ENCODE measurements at regions not wholly inside any gene's neighbourhood (a gene's known extent, or its start where the extent isn't known, plus 50 kb on each side); places are given as distances from the start of the nearest gene placed in this dataset.
A peak's percentile ranks its signal among the peaks of the same experiment; 100 is the strongest.
"Not testable (repeated sequence)": the region's sequence is repeated elsewhere in the genome, so short reads cannot be mapped to it uniquely, and the experiment has no call there.

- no peak for DNase-seq (ENCODE audit: low spot score)
Observed at GRCh38 chr10:117601716-117602115, 59.2 kb downstream of the EMX2 start.

GRCh38 chr10:117603081-117603480 is 60.5 kb downstream of the EMX2 start:
- DNase-seq (ENCODE audit: low spot score): no peak

GRCh38 chr10:117603726-117604125 is 61.2 kb downstream of the EMX2 start:
- DNase-seq (ENCODE audit: low spot score): no peak

DNA sequence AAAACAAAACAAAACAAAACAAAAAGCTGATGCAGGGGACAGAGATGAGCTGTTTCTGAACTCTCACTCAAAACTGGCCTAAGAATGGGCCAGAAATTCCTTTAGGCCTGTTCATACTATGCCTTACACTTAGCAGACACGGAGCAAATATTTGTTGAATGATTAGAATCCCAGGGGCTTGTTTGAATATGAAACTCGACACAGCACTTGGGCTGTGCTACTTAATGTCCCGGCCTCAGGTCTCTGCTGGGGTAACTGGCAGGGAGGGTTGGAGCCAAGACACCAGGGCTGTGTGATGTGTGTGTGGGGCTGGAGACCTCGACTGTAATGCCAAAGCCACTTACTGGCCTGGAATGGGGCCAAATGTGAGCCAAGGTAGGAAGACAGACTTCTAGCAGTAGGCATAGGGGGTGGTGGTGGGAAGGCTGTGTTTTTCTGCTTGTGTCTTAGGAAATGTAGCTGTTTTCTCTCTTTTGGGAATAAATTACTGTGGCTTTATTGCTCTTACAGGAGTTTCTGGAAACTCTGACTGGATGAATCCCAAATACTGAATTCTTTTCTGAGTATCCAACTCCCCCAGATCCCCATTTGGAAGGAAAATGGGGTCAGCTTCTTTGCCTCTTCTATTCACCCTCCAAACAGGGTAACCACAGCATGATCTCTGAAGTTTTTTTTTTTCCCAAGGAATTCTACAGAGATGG is 66.7 kb downstream of the EMX2 start:
- DNase-seq (ENCODE audit: low spot score): peak; percentile 23

DNA sequence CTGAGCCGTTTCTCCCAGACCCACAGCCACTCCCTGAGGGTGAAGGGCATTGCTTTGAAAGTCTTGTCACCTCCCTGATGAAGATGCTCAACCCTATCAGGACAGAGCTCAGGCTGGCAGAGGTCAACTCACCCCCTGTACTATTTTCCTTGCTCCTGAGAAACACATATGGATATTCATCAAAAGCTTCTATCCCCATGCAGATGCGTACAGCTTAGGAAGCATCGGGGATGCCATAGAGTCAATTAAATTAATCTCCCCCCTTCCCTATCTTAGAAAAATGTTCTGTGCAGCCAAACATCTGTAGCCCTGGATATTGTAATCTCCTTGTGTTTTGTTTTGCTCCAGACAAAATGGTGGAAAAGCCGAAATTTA is 67.2 kb downstream of the EMX2 start:
- no peak for DNase-seq (ENCODE audit: low spot score)

GRCh38 chr10:117610321-117610720 is 67.8 kb downstream of the EMX2 start:
- no peak for DNase-seq (ENCODE audit: low spot score)

GRCh38 chr10:117612113-117612512 is 69.6 kb downstream of the EMX2 start:
- DNase-seq (ENCODE audit: low spot score): no peak

- DNase-seq (ENCODE audit: low spot score): no peak
Observed at GRCh38 chr10:117615649-117616048, 73.1 kb downstream of the EMX2 start.

GRCh38 chr10:117616179-117616578 is 73.6 kb downstream of the EMX2 start:
- no peak for DNase-seq (ENCODE audit: low spot score)

DNA sequence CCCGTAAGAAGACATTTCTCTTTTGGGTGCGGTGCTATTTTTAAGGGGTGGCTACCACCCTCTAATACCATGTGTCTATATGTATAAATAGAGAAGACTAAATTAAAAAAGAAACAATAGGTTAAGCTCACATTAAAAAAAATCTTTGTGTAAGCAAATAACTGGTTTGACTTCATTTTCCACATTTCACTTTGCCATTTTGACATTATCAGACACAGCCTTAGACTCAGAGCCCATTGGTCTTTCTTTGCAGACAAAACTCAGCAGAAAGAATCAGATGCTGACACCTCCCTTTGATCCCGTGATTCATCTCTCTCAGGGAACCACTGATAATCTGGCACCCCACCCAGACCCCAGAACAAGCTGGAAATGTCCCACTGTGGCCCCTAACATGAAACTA is 74.5 kb downstream of the EMX2 start:
- no peak for DNase-seq (ENCODE audit: low spot score)

- DNase-seq (ENCODE audit: low spot score): no peak
Observed at GRCh38 chr10:117617659-117618058, 75.1 kb downstream of the EMX2 start.

DNA sequence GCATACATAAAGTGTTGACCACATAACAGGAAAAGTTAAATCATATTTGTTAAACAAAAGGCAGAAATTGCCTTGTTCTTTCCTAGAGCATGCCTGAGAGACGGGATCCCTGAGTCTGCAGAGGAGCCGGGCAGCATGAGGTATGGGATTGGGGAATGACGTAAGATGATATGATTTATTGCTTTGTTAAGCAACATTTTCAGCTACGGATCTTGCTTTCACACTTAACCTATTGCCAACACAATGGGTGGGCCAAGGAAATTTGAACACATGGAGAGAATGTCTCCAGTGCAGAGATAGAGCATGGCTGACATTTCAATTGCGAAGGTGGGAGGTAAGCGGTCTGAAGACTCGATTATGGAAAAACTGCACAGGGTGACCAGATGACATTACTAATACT is 76.7 kb downstream of the EMX2 start:
- DNase-seq (ENCODE audit: low spot score): no peak

GRCh38 chr10:117619707-117620405 is 77.3 kb downstream of the EMX2 start:
- no peak for DNase-seq (ENCODE audit: low spot score)

DNA sequence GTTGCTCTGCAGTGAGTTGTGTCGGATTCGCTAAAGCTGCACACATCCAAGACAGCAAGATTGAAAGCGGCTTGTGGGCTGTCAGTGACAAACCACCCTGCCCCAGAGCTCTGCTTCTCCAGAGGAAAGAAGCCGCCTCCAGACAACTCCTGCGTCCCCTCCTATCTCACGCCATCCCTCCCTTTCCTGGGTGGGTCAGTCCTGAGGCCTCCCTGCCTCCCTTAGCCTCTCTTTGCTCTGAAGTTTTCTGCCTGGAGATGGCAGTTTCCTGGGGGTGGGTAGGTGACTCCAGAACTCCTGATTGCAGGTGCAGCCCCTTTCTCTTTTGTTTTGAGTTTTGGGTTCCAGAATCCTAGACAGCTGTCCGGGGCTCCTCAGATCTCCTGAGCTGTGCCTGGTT is 78.7 kb downstream of the EMX2 start:
- DNase-seq (ENCODE audit: low spot score): no peak

DNA sequence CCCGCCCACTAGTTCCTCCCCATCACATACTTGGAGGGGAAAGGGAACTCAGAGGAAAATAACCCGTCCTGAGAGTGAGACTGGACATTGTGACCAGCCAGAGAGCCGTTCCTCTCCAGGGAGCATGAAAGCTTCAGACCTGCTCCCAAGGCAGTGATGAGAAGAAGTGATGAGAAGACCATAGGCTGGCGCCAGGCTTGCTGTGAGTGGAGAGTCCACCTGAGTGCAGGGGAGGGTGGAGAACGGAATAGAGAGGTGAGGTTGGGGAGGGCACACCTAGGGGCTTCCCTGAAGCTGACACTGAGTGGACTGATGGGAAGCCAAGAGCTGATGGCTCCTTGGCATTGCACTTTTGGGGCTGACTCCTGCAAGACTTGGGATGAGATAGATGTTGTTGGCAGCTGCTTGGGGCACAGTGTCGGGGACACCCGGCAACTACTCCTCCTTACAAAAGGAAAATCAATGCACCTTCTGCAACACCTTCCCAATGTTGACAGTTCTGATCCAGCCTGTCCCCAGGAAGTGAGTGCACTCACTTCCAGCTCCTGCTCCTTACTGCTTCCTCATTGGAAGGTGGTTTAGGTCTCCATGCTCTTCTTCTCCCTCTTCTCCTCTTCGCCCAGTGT is 79.4 kb downstream of the EMX2 start:
- DNase-seq (ENCODE audit: low spot score): no peak

- DNase-seq (ENCODE audit: low spot score): no peak
Observed at GRCh38 chr10:117622471-117623184, 80.1 kb downstream of the EMX2 start.

GRCh38 chr10:117626228-117626627 is 83.7 kb downstream of the EMX2 start:
- no peak for DNase-seq (ENCODE audit: low spot score)

DNA sequence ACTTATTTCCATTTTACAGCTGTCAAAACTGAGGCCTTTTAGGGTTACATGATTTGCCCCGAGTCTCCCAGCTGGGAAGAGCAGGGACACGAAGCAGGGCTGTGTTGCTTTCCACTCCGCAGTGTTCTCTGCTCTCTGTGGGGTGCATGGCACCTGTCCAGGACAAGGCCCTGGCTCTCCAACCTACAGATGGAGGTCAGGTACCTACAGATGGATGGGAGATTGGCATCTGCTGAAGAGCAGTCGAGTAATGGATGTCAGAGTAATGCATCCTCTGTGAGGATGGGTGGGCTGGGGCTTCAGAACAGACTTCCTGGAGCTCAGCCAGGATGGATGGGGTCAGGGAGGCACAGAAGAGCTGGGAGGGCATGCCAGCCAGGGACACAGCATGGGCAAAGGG is 85.0 kb downstream of the EMX2 start:
- no peak for DNase-seq (ENCODE audit: low spot score)

DNA sequence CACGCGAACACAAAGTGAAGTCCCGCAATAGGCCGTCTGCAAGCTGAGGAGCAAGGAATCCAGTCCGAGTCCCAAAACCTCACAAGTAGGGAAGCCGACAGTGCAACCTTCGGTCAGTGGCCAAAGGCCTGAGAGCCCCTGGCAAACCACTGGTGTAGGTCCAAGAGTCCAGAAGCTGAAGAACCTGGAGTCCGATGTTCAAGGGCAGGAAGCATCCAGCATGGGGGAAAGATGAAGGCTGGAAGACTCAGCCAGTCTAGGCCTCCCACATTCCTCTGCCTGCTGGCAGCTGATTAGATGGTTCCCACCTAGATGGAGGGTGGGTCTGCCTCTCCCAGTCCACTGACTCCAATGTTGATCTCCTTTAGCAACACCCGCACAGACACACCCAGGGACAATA is 87.2 kb downstream of the EMX2 start:
- not testable (repeated sequence) for DNase-seq (ENCODE audit: low spot score)

GRCh38 chr10:117631276-117632145 is 89.0 kb downstream of the EMX2 start:
- peak; percentile 61 for DNase-seq (ENCODE audit: low spot score)

DNA sequence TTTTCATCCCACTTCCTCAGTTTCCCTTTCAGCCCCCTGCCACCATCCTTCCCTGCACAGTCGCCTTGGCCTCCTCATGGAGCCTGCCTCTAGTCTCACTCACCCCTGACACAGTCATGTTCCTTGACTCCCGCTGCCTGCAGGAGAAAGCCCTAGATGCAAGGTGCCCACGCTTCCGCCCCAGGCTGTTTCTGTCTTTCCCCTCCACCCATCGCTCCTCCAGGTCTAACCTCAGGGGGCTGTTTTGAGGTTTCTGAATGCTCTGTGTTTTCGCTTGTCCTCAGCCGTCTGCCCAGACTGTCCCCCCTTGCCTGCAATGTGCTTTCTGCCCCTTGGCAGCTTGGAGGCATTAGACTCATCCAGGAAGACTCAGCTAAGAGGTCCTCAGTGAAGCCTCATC is 89.9 kb downstream of the EMX2 start:
- no peak for DNase-seq (ENCODE audit: low spot score)

DNA sequence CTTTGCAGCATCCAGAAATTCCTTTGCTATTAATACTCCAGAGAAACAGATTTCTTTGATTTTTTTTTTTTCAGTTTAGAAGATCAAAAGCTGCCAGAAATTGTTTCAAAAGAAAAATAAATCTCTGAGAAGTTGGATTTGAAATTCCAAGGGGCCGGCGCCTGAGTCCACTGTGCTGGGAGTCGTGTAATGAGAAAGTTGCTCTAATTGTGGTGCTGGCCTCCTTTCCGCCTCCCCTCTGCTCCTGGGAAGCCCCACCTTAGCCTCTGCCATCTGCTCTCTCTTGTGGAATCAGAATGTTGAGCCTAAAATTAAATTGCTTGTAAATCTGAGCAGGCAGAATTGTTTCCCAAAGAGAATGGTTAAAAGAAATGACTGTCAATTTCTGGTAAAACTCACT is 93.3 kb downstream of the EMX2 start:
- peak; percentile 12 for DNase-seq (ENCODE audit: low spot score)
